ENCODE measurements at regions not wholly inside any gene's neighbourhood (a gene's known extent, or its start where the extent isn't known, plus 50 kb on each side); places are given as distances from the start of the nearest gene placed in this dataset.

- no peak for TF ChIP-seq CTCF (IDR thresholded peaks at IDR 0.05)
- no peak for TF ChIP-seq POLR2A (IDR thresholded peaks at IDR 0.05)
- no peak for TF ChIP-seq POLR2AphosphoS5 (IDR thresholded peaks at IDR 0.05)
Measured at GRCh38 chr4:153969542-153969941, 180.7 kb upstream of the SFRP2 start.
